Astrocyte of the spinal cord (primary cell): ENCODE measurements at regions not wholly inside any gene's neighbourhood (a gene's known extent, or its start where the extent isn't known, plus 50 kb on each side); places are given as distances from the start of the nearest gene placed in this dataset.

ENCODE experiments used
- DNase-seq: peaks from one replicate; pipeline ENCODE4 v3.0.0; 2011; ENCODE audit warnings: low read depth, low spot score
- H3K4me3 ChIP-seq: 2 replicates; pipeline ENCODE4 v1.5.1; 2011; ENCODE audit warnings: low read depth, mild to moderate bottlenecking, low read length, moderate library complexity
- CTCF ChIP-seq: IDR thresholded peaks from 2 replicates; pipeline ENCODE4 v1.5.1; 2012; ENCODE audit warnings: low read depth, mild to moderate bottlenecking, low read length, inconsistent platforms
- in situ Hi-C: cut with HindIII; loops from 2 replicates; pipeline ENCODE4 v1.10.0; 2017; ENCODE audit warnings: low sequenced_read_pairs

GRCh38 chr1:238675221-238675620 lies 711.1 kb upstream of the CHRM3 start:
- in situ Hi-C loops = no loop called here
- no peak for DNase-seq
- no peak overlapping the region for H3K4me3 ChIP-seq
- no peak for TF ChIP-seq CTCF

GRCh38 chr1:238674316-238674715 lies 712.1 kb upstream of the CHRM3 start:
- DNase-seq = no peak
- in situ Hi-C loops = no loop called here
- no peak overlapping the region for H3K4me3 ChIP-seq
- no peak for TF ChIP-seq CTCF

GRCh38 chr1:238673561-238673960 lies 712.8 kb upstream of the CHRM3 start:
- no peak for DNase-seq
- in situ Hi-C loops = no loop called here
- H3K4me3 ChIP-seq = no peak overlapping the region
- no peak for TF ChIP-seq CTCF

- H3K4me3 ChIP-seq = no peak overlapping the region
- DNase-seq = no peak
- TF ChIP-seq CTCF = no peak
- in situ Hi-C loops = no loop called here
These were observed 713.6 kb upstream of the CHRM3 start for GRCh38 chr1:238672806-238673205.

- in situ Hi-C loops = no loop called here
- no peak for DNase-seq
- no peak for TF ChIP-seq CTCF
- no peak overlapping the region for H3K4me3 ChIP-seq
These were observed 714.1 kb upstream of the CHRM3 start for GRCh38 chr1:238672262-238672661.

- H3K4me3 ChIP-seq = no peak overlapping the region
- TF ChIP-seq CTCF = no peak
- in situ Hi-C loops = no loop called here
- no peak for DNase-seq
These were observed 722.2 kb upstream of the CHRM3 start for GRCh38 chr1:238664139-238664538.

GRCh38 chr1:238660849-238661248 lies 725.5 kb upstream of the CHRM3 start:
- peak; percentile 68 for DNase-seq
- in situ Hi-C loops = no loop called here
- no peak for TF ChIP-seq CTCF
- no peak overlapping the region for H3K4me3 ChIP-seq
